CD4-positive, alpha-beta T cell (primary cell): ENCODE measurements at regions not wholly inside any gene's neighbourhood (a gene's known extent, or its start where the extent isn't known, plus 50 kb on each side); places are given as distances from the start of the nearest gene placed in this dataset.

Source experiments
- ATAC-seq: fragments of 200-7000 bp; cut with Tn5 transposase; one replicate; pipeline ENCODE4 v1.10.0; 2022; ENCODE audit warnings: mild to moderate bottlenecking; ENCODE audit not compliant: poor library complexity
- CTCF ChIA-PET: fragments of 350-600 bp; sonication (Branson Sonifier 250); formaldehyde crosslinking; loops from one replicate; lab custom pipeline; 2021; ENCODE audit warnings: antibody characterized with exemption, inconsistent platforms; lab: Charles Lee
- POLR2A ChIA-PET: fragments of 350-600 bp; sonication (Branson Sonifier 250); formaldehyde crosslinking; loops from one replicate; lab custom pipeline; 2021; ENCODE audit warnings: antibody characterized with exemption, inconsistent platforms; lab: Charles Lee
- DNase-seq, 14 experiments: peaks; one replicate each; pipeline ENCODE4 v3.0.0-alpha.2; 2013 to 2020; ENCODE audit warnings: mixed read lengths in 2 of 14
- H3K27ac ChIP-seq, 2 donors: one replicate each; pipeline versions ENCODE4 v1.5.1 to v1.7.0; 2013; ENCODE audit warnings: low read length in 2 of 2, low read depth in 1 of 2, mild to moderate bottlenecking in 1 of 2
- H3K27me3 ChIP-seq, 2 experiments: 1 replicate in 1 of 2; 2 replicates in 1 of 2; pipeline versions ENCODE4 v1.6.1 to v1.7.0; 2013; ENCODE audit warnings: low read length in 2 of 2, control low read depth in 1 of 2, mild to moderate bottlenecking in 1 of 2, moderate library complexity in 1 of 2; ENCODE audit not compliant: insufficient read depth in 2 of 2, control insufficient read depth in 1 of 2
- H3K36me3 ChIP-seq: one replicate; pipeline ENCODE4 v1.6.1; 2013; ENCODE audit warnings: low read length, control low read depth; ENCODE audit not compliant: insufficient read depth
- H3K4me1 ChIP-seq: one replicate; pipeline ENCODE4 v1.6.1; 2013; ENCODE audit warnings: low read length, control low read depth; ENCODE audit not compliant: insufficient read depth
- H3K4me3 ChIP-seq: one replicate; pipeline ENCODE4 v1.5.1; 2013; ENCODE audit warnings: mild to moderate bottlenecking, low read length, moderate library complexity
- H3K9me3 ChIP-seq, 2 experiments: 1 replicate in 1 of 2; 2 replicates in 1 of 2; pipeline versions ENCODE4 v1.6.1 to v1.7.0; 2013; ENCODE audit warnings: low read length in 2 of 2, mild to moderate bottlenecking in 2 of 2, control low read depth in 1 of 2, moderate library complexity in 1 of 2; ENCODE audit not compliant: control insufficient read depth in 1 of 2, insufficient read depth in 1 of 2
- H3K27ac Mint-ChIP-seq: one replicate; pipeline ENCODE4 v1.8.0; 2020; ENCODE audit warnings: mixed read lengths
- H3K27me3 Mint-ChIP-seq: one replicate; pipeline ENCODE4 v1.8.0; 2021; ENCODE audit warnings: mixed read lengths
- H3K36me3 Mint-ChIP-seq: one replicate; pipeline ENCODE4 v1.8.0; 2021; ENCODE audit warnings: low read depth, mixed read lengths
- H3K4me1 Mint-ChIP-seq: one replicate; pipeline ENCODE4 v1.8.0; 2021; ENCODE audit warnings: low read depth, mixed read lengths
- H3K4me3 Mint-ChIP-seq: one replicate; pipeline ENCODE4 v1.8.0; 2020; ENCODE audit warnings: mild to moderate bottlenecking, mixed read lengths
- H3K9me3 Mint-ChIP-seq: one replicate; pipeline ENCODE4 v1.8.0; 2020; ENCODE audit warnings: mixed read lengths
- CTCF ChIP-seq: fragments of 200-600 bp; IDR thresholded peaks from one replicate; pipeline ENCODE4 v1.8.0; 2022; ENCODE audit warnings: antibody characterized with exemption, mild to moderate bottlenecking
- intact Hi-C, 2 experiments: fragments of 100-400 bp; cut with DNase I in 1 of 2; cut with micrococcal nuclease in 1 of 2; formaldehyde crosslinking; loops; one replicate each; pipeline versions ENCODE4 v1.15.1 to v1.9.0; 2023 to 2025; cut with DNase I, micrococcal nuclease

GRCh38 chr3:84265768-84266167 is 693.0 kb upstream of the CADM2 start:
- no peak overlapping the region for H3K27ac ChIP-seq
- POLR2A ChIA-PET: no interaction called here
- no peak overlapping the region for H3K4me3 Mint-ChIP-seq
- CTCF ChIA-PET: no interaction called here
- ATAC-seq (no peak), DNase-seq (no peak)
- H3K4me3 ChIP-seq: no peak overlapping the region
- intact Hi-C loops: no loop called here
- peaks cover 14% of the 10 kb centered on the region for H3K9me3 Mint-ChIP-seq
- TF ChIP-seq CTCF: no peak
- no peaks in the 10 kb centered on the region for H3K36me3 Mint-ChIP-seq
- H3K9me3 ChIP-seq: peaks cover 0 to 5% of the 10 kb centered on the region in 2 experiments
- H3K36me3 ChIP-seq: no peaks in the 10 kb centered on the region
- H3K27me3 Mint-ChIP-seq: no peaks in the 10 kb centered on the region
- no peaks in the 10 kb centered on the region for H3K4me1 Mint-ChIP-seq
- H3K27me3 ChIP-seq: no peaks in the 10 kb centered on the region
- no peaks in the 10 kb centered on the region for H3K4me1 ChIP-seq
- no peak overlapping the region for H3K27ac Mint-ChIP-seq

GRCh38 chr3:84275532-84275931 is 683.3 kb upstream of the CADM2 start:
- TF ChIP-seq CTCF: no peak
- intact Hi-C loops: no loop called here
- H3K4me1 ChIP-seq: no peaks in the 10 kb centered on the region
- Mint-ChIP-seq H3K27me3 (no peaks in the 10 kb centered on the region), H3K4me3 (no peak overlapping the region), H3K36me3 (no peaks in the 10 kb centered on the region), H3K4me1 (no peaks in the 10 kb centered on the region), H3K9me3 (peaks cover 7% of the 10 kb centered on the region), H3K27ac (no peak overlapping the region)
- ChIA-PET CTCF (interaction anchor here (0.7 kb wide), 1 partner anchor 118 kb away, joined by 5 read pairs; no protein-coding TSS in a partner anchor), POLR2A (no interaction called here)
- ATAC-seq (no peak), DNase-seq (no peak)
- H3K9me3 ChIP-seq: peaks cover 0 to 5% of the 10 kb centered on the region in 2 experiments
- no peaks in the 10 kb centered on the region for H3K27me3 ChIP-seq
- no peak overlapping the region for H3K4me3 ChIP-seq
- H3K36me3 ChIP-seq: no peaks in the 10 kb centered on the region
- no peak overlapping the region for H3K27ac ChIP-seq

- ChIA-PET CTCF (no interaction called here), POLR2A (interaction anchor here (0.6 kb wide), 1 partner anchor 430 kb away, joined by 3 read pairs; no protein-coding TSS in a partner anchor)
- ATAC-seq (no peak), DNase-seq (no peak)
- Mint-ChIP-seq H3K4me1 (no peaks in the 10 kb centered on the region), H3K27me3 (no peaks in the 10 kb centered on the region), H3K27ac (no peak overlapping the region), H3K9me3 (peaks cover 14% of the 10 kb centered on the region), H3K4me3 (no peak overlapping the region), H3K36me3 (no peaks in the 10 kb centered on the region)
- no peak overlapping the region for H3K27ac ChIP-seq
- TF ChIP-seq CTCF: no peak
- no peak overlapping the region for H3K4me3 ChIP-seq
- H3K36me3 ChIP-seq: no peaks in the 10 kb centered on the region
- intact Hi-C loops: no loop called here
- no peaks in the 10 kb centered on the region for H3K4me1 ChIP-seq
- peaks cover 0 to 8% of the 10 kb centered on the region in 2 experiments for H3K9me3 ChIP-seq
- no peaks in the 10 kb centered on the region for H3K27me3 ChIP-seq
These were observed 681.1 kb upstream of the CADM2 start for GRCh38 chr3:84277562-84278224.
